ENCODE measurements at regions not wholly inside any gene's neighbourhood (a gene's known extent, or its start where the extent isn't known, plus 50 kb on each side); places are given as distances from the start of the nearest gene placed in this dataset.

- DNase-seq = no peak
Measured at GRCh38 chr10:62748386-62748785, 56.1 kb upstream of the ADO start.

- DNase-seq = no peak
Measured at GRCh38 chr10:62749093-62749683, 55.3 kb upstream of the ADO start.
